AG09319 (cell line): ENCODE measurements at regions not wholly inside any gene's neighbourhood (a gene's known extent, or its start where the extent isn't known, plus 50 kb on each side); places are given as distances from the start of the nearest gene placed in this dataset.

Source experiments
- DNase-seq: peaks from one replicate; pipeline ENCODE4 v3.0.0-alpha.2; 2010; ENCODE audit warnings: low read depth; ENCODE audit errors: extremely low read depth
- TF ChIP-seq, protein P1 (sequence below): IDR thresholded peaks from 2 replicates; pipeline ENCODE4 v1.5.1; 2011; ENCODE audit warnings: low read depth, mild to moderate bottlenecking, inconsistent platforms, low read length, moderate library complexity

- no peak for DNase-seq
- TF ChIP-seq, protein P1, sequence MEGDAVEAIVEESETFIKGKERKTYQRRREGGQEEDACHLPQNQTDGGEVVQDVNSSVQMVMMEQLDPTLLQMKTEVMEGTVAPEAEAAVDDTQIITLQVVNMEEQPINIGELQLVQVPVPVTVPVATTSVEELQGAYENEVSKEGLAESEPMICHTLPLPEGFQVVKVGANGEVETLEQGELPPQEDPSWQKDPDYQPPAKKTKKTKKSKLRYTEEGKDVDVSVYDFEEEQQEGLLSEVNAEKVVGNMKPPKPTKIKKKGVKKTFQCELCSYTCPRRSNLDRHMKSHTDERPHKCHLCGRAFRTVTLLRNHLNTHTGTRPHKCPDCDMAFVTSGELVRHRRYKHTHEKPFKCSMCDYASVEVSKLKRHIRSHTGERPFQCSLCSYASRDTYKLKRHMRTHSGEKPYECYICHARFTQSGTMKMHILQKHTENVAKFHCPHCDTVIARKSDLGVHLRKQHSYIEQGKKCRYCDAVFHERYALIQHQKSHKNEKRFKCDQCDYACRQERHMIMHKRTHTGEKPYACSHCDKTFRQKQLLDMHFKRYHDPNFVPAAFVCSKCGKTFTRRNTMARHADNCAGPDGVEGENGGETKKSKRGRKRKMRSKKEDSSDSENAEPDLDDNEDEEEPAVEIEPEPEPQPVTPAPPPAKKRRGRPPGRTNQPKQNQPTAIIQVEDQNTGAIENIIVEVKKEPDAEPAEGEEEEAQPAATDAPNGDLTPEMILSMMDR: no peak
Observed at GRCh38 chr5:124087752-124088151, 575.8 kb downstream of the CSNK1G3 start.

- DNase-seq: no peak
- TF ChIP-seq, protein P1: no peak
Observed at GRCh38 chr5:124080256-124080655, 568.3 kb downstream of the CSNK1G3 start.

- DNase-seq: no peak
- TF ChIP-seq, protein P1: no peak
Observed at GRCh38 chr5:124079062-124079461, 567.1 kb downstream of the CSNK1G3 start.

DNA sequence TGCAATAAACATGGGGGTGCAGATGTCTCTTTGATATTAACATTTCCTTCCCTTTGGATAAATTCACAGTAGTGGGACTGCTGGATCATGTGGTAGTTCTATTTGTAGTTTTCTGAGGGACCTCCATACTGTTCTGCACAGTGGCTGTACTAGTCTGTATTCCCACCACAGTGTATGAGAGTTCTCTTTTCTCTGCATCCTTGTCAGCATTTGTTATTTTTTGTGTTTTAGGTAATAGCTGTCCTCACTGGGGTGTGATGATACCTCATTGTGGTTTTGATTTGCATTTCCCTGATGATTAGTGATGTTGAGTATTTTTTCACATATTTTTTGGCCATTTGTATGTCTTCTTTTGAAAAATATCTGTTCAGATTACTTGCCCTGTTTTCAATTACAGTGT is 562.5 kb downstream of the CSNK1G3 start:
- no peak for DNase-seq
- TF ChIP-seq, protein P1: no peak

DNA sequence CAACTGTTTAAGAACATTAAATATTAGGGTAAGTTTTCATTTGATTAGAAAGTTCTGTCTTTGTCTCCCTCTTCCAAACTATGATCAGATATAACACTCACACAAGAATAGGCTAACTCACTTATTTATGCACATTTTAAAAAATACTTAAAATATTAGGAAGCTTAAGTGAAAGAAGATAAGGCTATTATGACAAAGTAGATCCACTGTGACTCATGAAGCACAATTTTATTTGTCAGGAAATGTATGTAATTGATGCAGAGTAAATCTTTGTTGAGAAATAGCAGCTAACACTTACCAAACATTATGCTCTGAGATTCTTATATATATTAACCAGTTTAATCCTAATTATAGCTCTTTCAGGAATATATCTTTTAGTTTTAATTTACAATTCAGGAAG is 560.6 kb downstream of the CSNK1G3 start:
- no peak for DNase-seq
- TF ChIP-seq, protein P1: no peak

- DNase-seq: no peak
- TF ChIP-seq, protein P1: no peak
Observed at GRCh38 chr5:124071039-124071438, 559.1 kb downstream of the CSNK1G3 start.

DNA sequence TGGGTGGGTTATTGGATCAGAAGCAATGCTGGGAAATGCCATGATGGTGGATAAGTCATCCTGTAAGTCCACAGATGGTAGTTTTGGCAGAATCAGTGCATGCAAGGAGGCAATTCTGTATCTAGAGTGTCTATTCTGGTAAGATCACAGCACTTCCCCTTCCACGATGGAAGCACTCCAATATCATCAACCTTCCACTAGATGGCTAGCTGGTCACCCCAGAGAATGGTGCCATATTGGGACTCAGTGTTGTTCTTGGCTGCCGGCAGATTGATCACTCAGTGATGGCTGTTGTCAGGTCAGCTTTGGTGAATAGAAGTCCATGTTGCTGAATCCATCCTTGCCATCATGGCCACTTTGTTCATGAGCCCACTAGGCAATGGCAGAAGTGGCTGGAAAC is 553.5 kb downstream of the CSNK1G3 start:
- TF ChIP-seq, protein P1: no peak
- no peak for DNase-seq

DNA sequence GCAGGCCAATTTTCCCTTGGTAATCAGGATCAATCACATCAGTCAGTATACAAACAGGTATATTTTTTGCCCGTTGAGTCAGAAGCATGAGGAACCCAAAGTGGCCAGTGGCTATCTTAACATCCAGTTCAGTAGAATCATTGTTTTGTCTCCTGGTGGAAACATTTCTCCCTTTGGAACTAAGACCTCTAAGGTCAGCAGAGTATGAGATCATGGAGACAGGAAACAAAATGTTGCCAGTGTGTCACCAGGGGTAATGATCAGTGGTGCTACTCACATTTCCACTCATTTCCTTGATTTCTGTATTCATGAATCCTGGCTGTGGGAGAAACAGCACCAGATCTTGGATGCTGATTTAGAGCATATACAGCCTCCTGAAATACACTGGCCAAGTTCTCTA is 553.0 kb downstream of the CSNK1G3 start:
- DNase-seq: no peak
- TF ChIP-seq, protein P1: no peak
